CD4-positive, alpha-beta T cell (primary cell): ENCODE measurements at regions not wholly inside any gene's neighbourhood (a gene's known extent, or its start where the extent isn't known, plus 50 kb on each side); places are given as distances from the start of the nearest gene placed in this dataset.

Source experiments
- ATAC-seq: fragments of 200-7000 bp; cut with Tn5 transposase; one replicate; pipeline ENCODE4 v1.10.0; 2022; ENCODE audit warnings: mild to moderate bottlenecking; ENCODE audit not compliant: poor library complexity
- CTCF ChIA-PET: fragments of 350-600 bp; sonication (Branson Sonifier 250); formaldehyde crosslinking; loops from one replicate; lab custom pipeline; 2021; ENCODE audit warnings: antibody characterized with exemption, inconsistent platforms; lab: Charles Lee
- POLR2A ChIA-PET: fragments of 350-600 bp; sonication (Branson Sonifier 250); formaldehyde crosslinking; loops from one replicate; lab custom pipeline; 2021; ENCODE audit warnings: antibody characterized with exemption, inconsistent platforms; lab: Charles Lee
- DNase-seq, 14 experiments: peaks; one replicate each; pipeline ENCODE4 v3.0.0-alpha.2; 2013 to 2020; ENCODE audit warnings: mixed read lengths in 2 of 14
- H3K27ac ChIP-seq, 2 donors: one replicate each; pipeline versions ENCODE4 v1.5.1 to v1.7.0; 2013; ENCODE audit warnings: low read length in 2 of 2, low read depth in 1 of 2, mild to moderate bottlenecking in 1 of 2
- H3K27me3 ChIP-seq, 2 experiments: 1 replicate in 1 of 2; 2 replicates in 1 of 2; pipeline versions ENCODE4 v1.6.1 to v1.7.0; 2013; ENCODE audit warnings: low read length in 2 of 2, control low read depth in 1 of 2, mild to moderate bottlenecking in 1 of 2, moderate library complexity in 1 of 2; ENCODE audit not compliant: insufficient read depth in 2 of 2, control insufficient read depth in 1 of 2
- H3K36me3 ChIP-seq: one replicate; pipeline ENCODE4 v1.6.1; 2013; ENCODE audit warnings: low read length, control low read depth; ENCODE audit not compliant: insufficient read depth
- H3K4me1 ChIP-seq: one replicate; pipeline ENCODE4 v1.6.1; 2013; ENCODE audit warnings: low read length, control low read depth; ENCODE audit not compliant: insufficient read depth
- H3K4me3 ChIP-seq: one replicate; pipeline ENCODE4 v1.5.1; 2013; ENCODE audit warnings: mild to moderate bottlenecking, low read length, moderate library complexity
- H3K9me3 ChIP-seq, 2 experiments: 1 replicate in 1 of 2; 2 replicates in 1 of 2; pipeline versions ENCODE4 v1.6.1 to v1.7.0; 2013; ENCODE audit warnings: low read length in 2 of 2, mild to moderate bottlenecking in 2 of 2, control low read depth in 1 of 2, moderate library complexity in 1 of 2; ENCODE audit not compliant: control insufficient read depth in 1 of 2, insufficient read depth in 1 of 2
- H3K27ac Mint-ChIP-seq: one replicate; pipeline ENCODE4 v1.8.0; 2020; ENCODE audit warnings: mixed read lengths
- H3K27me3 Mint-ChIP-seq: one replicate; pipeline ENCODE4 v1.8.0; 2021; ENCODE audit warnings: mixed read lengths
- H3K36me3 Mint-ChIP-seq: one replicate; pipeline ENCODE4 v1.8.0; 2021; ENCODE audit warnings: low read depth, mixed read lengths
- H3K4me1 Mint-ChIP-seq: one replicate; pipeline ENCODE4 v1.8.0; 2021; ENCODE audit warnings: low read depth, mixed read lengths
- H3K4me3 Mint-ChIP-seq: one replicate; pipeline ENCODE4 v1.8.0; 2020; ENCODE audit warnings: mild to moderate bottlenecking, mixed read lengths
- H3K9me3 Mint-ChIP-seq: one replicate; pipeline ENCODE4 v1.8.0; 2020; ENCODE audit warnings: mixed read lengths
- CTCF ChIP-seq: fragments of 200-600 bp; IDR thresholded peaks from one replicate; pipeline ENCODE4 v1.8.0; 2022; ENCODE audit warnings: antibody characterized with exemption, mild to moderate bottlenecking
- intact Hi-C, 2 experiments: fragments of 100-400 bp; cut with DNase I in 1 of 2; cut with micrococcal nuclease in 1 of 2; formaldehyde crosslinking; loops; one replicate each; pipeline versions ENCODE4 v1.15.1 to v1.9.0; 2023 to 2025; cut with DNase I, micrococcal nuclease

DNA sequence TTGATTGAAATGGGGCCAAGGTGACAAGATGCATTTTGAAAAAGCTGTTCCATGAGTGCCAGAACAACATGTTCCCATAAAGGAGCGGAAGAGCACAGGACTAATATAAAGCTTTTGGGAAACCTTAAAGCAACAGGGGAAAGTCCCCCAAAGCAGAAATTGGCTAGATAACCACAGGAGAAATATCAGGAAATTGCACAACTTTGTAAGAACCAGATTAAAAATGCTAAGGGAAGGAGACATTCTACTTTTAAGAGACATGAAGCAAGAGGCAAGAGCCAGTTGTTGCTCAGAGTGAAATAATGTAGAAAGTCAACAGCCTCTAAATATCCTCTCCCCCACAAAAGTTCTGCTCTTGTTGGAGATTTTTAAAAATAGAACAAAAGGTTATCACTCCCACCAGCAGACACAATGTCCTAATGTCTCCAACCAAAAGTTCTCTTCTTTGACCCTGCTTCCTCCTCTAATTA, 85.2 kb upstream of the LNX1 start:
- DNase-seq (peak in 2 of 14 experiments; percentile 3 to 8), ATAC-seq (no peak)
- no peak overlapping the region for H3K4me3 ChIP-seq
- Mint-ChIP-seq H3K36me3 (no peaks in the 10 kb centered on the region), H3K27ac (no peak overlapping the region), H3K27me3 (peaks cover 13% of the 10 kb centered on the region), H3K9me3 (peaks cover 2% of the 10 kb centered on the region), H3K4me3 (no peak overlapping the region), H3K4me1 (no peaks in the 10 kb centered on the region)
- no peaks in the 10 kb centered on the region for H3K27me3 ChIP-seq
- CTCF ChIA-PET: no interaction called here
- TF ChIP-seq CTCF: no peak
- no peak overlapping the region for H3K27ac ChIP-seq
- no peaks in the 10 kb centered on the region for H3K9me3 ChIP-seq
- intact Hi-C loops: no loop called here
- H3K4me1 ChIP-seq: no peaks in the 10 kb centered on the region
- no peaks in the 10 kb centered on the region for H3K36me3 ChIP-seq
- POLR2A ChIA-PET: no interaction called here

DNA sequence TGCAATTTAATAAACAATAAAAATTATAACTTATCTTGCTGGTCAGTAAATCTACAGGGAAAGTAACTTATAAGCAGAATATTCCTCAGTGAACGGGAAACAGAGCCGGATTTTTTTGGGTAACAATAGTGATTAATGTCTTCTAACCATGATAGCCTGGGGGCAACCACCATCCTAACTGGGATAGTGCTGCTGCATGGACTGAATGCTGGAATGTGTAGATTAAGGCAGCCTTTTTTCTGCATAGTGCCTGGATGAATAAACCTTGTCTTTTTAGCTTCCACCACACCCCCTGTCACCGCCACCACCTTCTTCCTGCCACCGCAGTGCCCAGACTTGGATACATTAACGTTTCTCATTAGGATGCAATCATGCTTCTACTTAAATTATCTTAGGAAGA, 83.6 kb upstream of the LNX1 start:
- peaks cover 25% of the 10 kb centered on the region for H3K27me3 Mint-ChIP-seq
- H3K4me1 Mint-ChIP-seq: no peaks in the 10 kb centered on the region
- ATAC-seq (no peak), DNase-seq (no peak)
- H3K9me3 Mint-ChIP-seq: peaks cover 2% of the 10 kb centered on the region
- no peaks in the 10 kb centered on the region for H3K4me1 ChIP-seq
- peaks cover 0 to 1% of the 10 kb centered on the region in 2 experiments for H3K9me3 ChIP-seq
- H3K4me3 ChIP-seq: no peak overlapping the region
- ChIA-PET POLR2A (no interaction called here), CTCF (no interaction called here)
- no peak overlapping the region for H3K27ac Mint-ChIP-seq
- no peaks in the 10 kb centered on the region for H3K36me3 ChIP-seq
- peaks cover 0 to 9% of the 10 kb centered on the region in 2 experiments for H3K27me3 ChIP-seq
- intact Hi-C loops: no loop called here
- no peak for TF ChIP-seq CTCF
- no peak overlapping the region for H3K27ac ChIP-seq
- no peaks in the 10 kb centered on the region for H3K36me3 Mint-ChIP-seq
- H3K4me3 Mint-ChIP-seq: no peak overlapping the region

DNA sequence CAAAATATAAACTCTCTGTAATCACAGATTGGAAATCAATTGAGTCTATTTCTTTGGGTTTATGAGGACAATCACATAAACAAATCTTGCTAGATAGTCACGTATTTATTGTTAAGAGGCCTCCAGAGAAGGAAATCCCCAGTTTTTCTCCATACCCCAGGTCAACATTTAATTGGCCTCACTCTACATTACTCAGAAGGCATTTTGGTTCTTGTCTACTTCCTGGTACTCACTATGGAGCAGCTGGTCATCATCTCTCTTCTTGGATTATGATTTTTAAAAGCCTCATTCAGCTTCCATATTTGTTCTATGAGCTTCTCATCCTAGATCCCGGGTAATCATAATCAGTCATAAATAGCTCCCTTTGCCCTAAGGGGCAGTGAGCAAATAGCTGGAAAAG, 81.6 kb upstream of the LNX1 start:
- ATAC-seq (no peak), DNase-seq (no peak)
- Mint-ChIP-seq H3K27me3 (peaks cover 25% of the 10 kb centered on the region), H3K9me3 (peaks cover 2% of the 10 kb centered on the region), H3K4me1 (no peaks in the 10 kb centered on the region), H3K4me3 (no peak overlapping the region), H3K27ac (no peak overlapping the region), H3K36me3 (no peaks in the 10 kb centered on the region)
- Histone ChIP-seq H3K36me3 (no peaks in the 10 kb centered on the region), H3K4me1 (no peaks in the 10 kb centered on the region), H3K27ac (no peak overlapping the region), H3K27me3 (peaks cover 0 to 11% of the 10 kb centered on the region in 2 experiments), H3K9me3 (peaks cover 0 to 13% of the 10 kb centered on the region in 2 experiments), H3K4me3 (no peak overlapping the region)
- CTCF ChIA-PET: no interaction called here
- no peak for TF ChIP-seq CTCF
- POLR2A ChIA-PET: no interaction called here
- intact Hi-C loops: no loop called here
